Coronary artery (tissue), 2 donors: ENCODE measurements at regions not wholly inside any gene's neighbourhood (a gene's known extent, or its start where the extent isn't known, plus 50 kb on each side); places are given as distances from the start of the nearest gene placed in this dataset.

Source experiments
- DNase-seq: peaks from one replicate; pipeline ENCODE4 v3.0.0-alpha.2; 2017; ENCODE audit warnings: low spot score
- H3K27ac ChIP-seq, 2 donors: fragments of 200-600 bp; sonication (generic); one replicate each; pipeline ENCODE4 v1.5.1; 2016 to 2019
- H3K4me3 ChIP-seq: fragments of 200-600 bp; sonication (generic); 2 replicates; pipeline ENCODE4 v1.5.1; 2016; ENCODE audit warnings: mild to moderate bottlenecking, moderate library complexity
- CTCF ChIP-seq: fragments of 200-600 bp; sonication (generic); IDR thresholded peaks from one replicate; pipeline ENCODE4 v1.5.1; 2019; ENCODE audit warnings: antibody characterized with exemption

GRCh38 chr2:176758426-176758825 is 454.2 kb upstream of the HNRNPA3 start:
- H3K27ac ChIP-seq, result no peak overlapping the region
- TF ChIP-seq CTCF, result no peak
- DNase-seq, result no peak

GRCh38 chr2:176760439-176760838 is 452.2 kb upstream of the HNRNPA3 start:
- no peak for DNase-seq
- no peak for TF ChIP-seq CTCF
- Histone ChIP-seq H3K4me3 (no peak overlapping the region), H3K27ac (no peak overlapping the region)

More at GRCh38 chr2:176758426-176758825, 454.2 kb upstream of the HNRNPA3 start:
- no peak overlapping the region for H3K4me3 ChIP-seq

GRCh38 chr2:176763130-176763529 is 449.5 kb upstream of the HNRNPA3 start:
- no peak overlapping the region for H3K4me3 ChIP-seq
- H3K27ac ChIP-seq, result no peak overlapping the region
- no peak for TF ChIP-seq CTCF
- no peak for DNase-seq

GRCh38 chr2:176763851-176764404 is 448.7 kb upstream of the HNRNPA3 start:
- TF ChIP-seq CTCF, result no peak
- Histone ChIP-seq H3K4me3 (no peak overlapping the region), H3K27ac (no peak overlapping the region)
- DNase-seq, result no peak

- no peak for DNase-seq
- no peak for TF ChIP-seq CTCF
- Histone ChIP-seq H3K4me3 (no peak overlapping the region), H3K27ac (no peak overlapping the region)
Measured at GRCh38 chr2:176764921-176765320, 447.7 kb upstream of the HNRNPA3 start.

GRCh38 chr2:176766005-176766404 is 446.6 kb upstream of the HNRNPA3 start:
- Histone ChIP-seq H3K4me3 (no peak overlapping the region), H3K27ac (no peak overlapping the region)
- DNase-seq, result no peak
- no peak for TF ChIP-seq CTCF

- DNase-seq, result no peak
- Histone ChIP-seq H3K4me3 (no peak overlapping the region), H3K27ac (no peak overlapping the region)
- TF ChIP-seq CTCF, result no peak
Measured at GRCh38 chr2:176768185-176768584, 444.4 kb upstream of the HNRNPA3 start.
